ENCODE measurements at regions not wholly inside any gene's neighbourhood (a gene's known extent, or its start where the extent isn't known, plus 50 kb on each side); places are given as distances from the start of the nearest gene placed in this dataset.
A peak's percentile ranks its signal among the peaks of the same experiment; 100 is the strongest.

GRCh38 chr1:63169057-63169456, 153.3 kb upstream of the FOXD3 start:
- Histone ChIP-seq H3K4me3 (ENCODE audit: low read length, poor library complexity, severe bottlenecking) (no peak overlapping the region), H3K36me3 (ENCODE audit: insufficient read depth, low read length) (no peaks in the 10 kb centered on the region), H3K79me2 (ENCODE audit: insufficient read depth, low read length) (no peaks in the 10 kb centered on the region)

GRCh38 chr1:63173161-63173560, 149.2 kb upstream of the FOXD3 start:
- TF ChIP-seq CTCF (conservative IDR thresholded peaks at IDR 0.05; ENCODE audit: low read length) (no peak), EZH2phosphoT487 (IDR thresholded peaks at IDR 0.05; ENCODE audit: borderline replicate concordance) (no peak)
- no peaks in the 10 kb centered on the region for H3K9me2 ChIP-seq (replicated peaks; ENCODE audit: low read depth, low read length)
- no peak overlapping the region for H3K9ac ChIP-seq (ENCODE audit: low read depth, low read length, poor library complexity, severe bottlenecking)
- H3F3A ChIP-seq (ENCODE audit: low read depth) = no peaks in the 10 kb centered on the region
- H4K20me1 ChIP-seq (ENCODE audit: insufficient read depth, low read length, poor library complexity, severe bottlenecking) = no peaks in the 10 kb centered on the region
- no peaks in the 10 kb centered on the region for H3K79me2 ChIP-seq (ENCODE audit: insufficient read depth, low read length)
- H3K4me3 ChIP-seq (ENCODE audit: low read length, poor library complexity, severe bottlenecking) = no peak overlapping the region
- H3K27me3 ChIP-seq (ENCODE audit: insufficient read depth, low read length, poor library complexity, severe bottlenecking) = no peaks in the 10 kb centered on the region
- H3K4me2 ChIP-seq (ENCODE audit: low read depth, low read length, poor library complexity, severe bottlenecking) = no peak overlapping the region
- no peaks in the 10 kb centered on the region for H3K36me3 ChIP-seq (ENCODE audit: insufficient read depth, low read length)
- no peaks in the 10 kb centered on the region for H3K9me3 ChIP-seq (ENCODE audit: insufficient read depth, low read depth, low read length)
- H3K4me1 ChIP-seq (ENCODE audit: insufficient read depth, low read length, poor library complexity, severe bottlenecking) = no peaks in the 10 kb centered on the region
- H2AFZ ChIP-seq (ENCODE audit: low read length) = no peak overlapping the region

More at GRCh38 chr1:63169057-63169456, 153.3 kb upstream of the FOXD3 start:
- Histone ChIP-seq H3K9me2 (replicated peaks; ENCODE audit: low read depth, low read length) (no peaks in the 10 kb centered on the region), H3K9me3 (ENCODE audit: insufficient read depth, low read depth, low read length) (no peaks in the 10 kb centered on the region), H3F3A (ENCODE audit: low read depth) (no peaks in the 10 kb centered on the region), H2AFZ (ENCODE audit: low read length) (no peak overlapping the region), H3K4me2 (ENCODE audit: low read depth, low read length, poor library complexity, severe bottlenecking) (no peak overlapping the region), H3K9ac (ENCODE audit: low read depth, low read length, poor library complexity, severe bottlenecking) (no peak overlapping the region), H3K27me3 (ENCODE audit: insufficient read depth, low read length, poor library complexity, severe bottlenecking) (no peaks in the 10 kb centered on the region), H4K20me1 (ENCODE audit: insufficient read depth, low read length, poor library complexity, severe bottlenecking) (no peaks in the 10 kb centered on the region), H3K4me1 (ENCODE audit: insufficient read depth, low read length, poor library complexity, severe bottlenecking) (no peaks in the 10 kb centered on the region)
- TF ChIP-seq CTCF (conservative IDR thresholded peaks at IDR 0.05; ENCODE audit: low read length) (no peak), EZH2phosphoT487 (IDR thresholded peaks at IDR 0.05; ENCODE audit: borderline replicate concordance) (no peak)

GRCh38 chr1:63189677-63190076, 132.7 kb upstream of the FOXD3 start:
- no peak overlapping the region for H3K4me3 ChIP-seq (ENCODE audit: low read length, poor library complexity, severe bottlenecking)
- H3K27me3 ChIP-seq (ENCODE audit: insufficient read depth, low read length, poor library complexity, severe bottlenecking) = no peaks in the 10 kb centered on the region
- no peak for TF ChIP-seq EZH2phosphoT487 (IDR thresholded peaks at IDR 0.05; ENCODE audit: borderline replicate concordance)
- TF ChIP-seq CTCF (conservative IDR thresholded peaks at IDR 0.05; ENCODE audit: low read length) = peak; percentile 57
- H3K4me2 ChIP-seq (ENCODE audit: low read depth, low read length, poor library complexity, severe bottlenecking) = no peak overlapping the region
- no peaks in the 10 kb centered on the region for H3K4me1 ChIP-seq (ENCODE audit: insufficient read depth, low read length, poor library complexity, severe bottlenecking)
- H3K9me3 ChIP-seq (ENCODE audit: insufficient read depth, low read depth, low read length) = no peaks in the 10 kb centered on the region
- H4K20me1 ChIP-seq (ENCODE audit: insufficient read depth, low read length, poor library complexity, severe bottlenecking) = no peaks in the 10 kb centered on the region
- no peaks in the 10 kb centered on the region for H3K36me3 ChIP-seq (ENCODE audit: insufficient read depth, low read length)
- no peaks in the 10 kb centered on the region for H3K79me2 ChIP-seq (ENCODE audit: insufficient read depth, low read length)
- H2AFZ ChIP-seq (ENCODE audit: low read length) = no peak overlapping the region
- H3K9me2 ChIP-seq (replicated peaks; ENCODE audit: low read depth, low read length) = no peaks in the 10 kb centered on the region
- no peaks in the 10 kb centered on the region for H3F3A ChIP-seq (ENCODE audit: low read depth)
- no peak overlapping the region for H3K9ac ChIP-seq (ENCODE audit: low read depth, low read length, poor library complexity, severe bottlenecking)
